ENCODE measurements at regions not wholly inside any gene's neighbourhood (a gene's known extent, or its start where the extent isn't known, plus 50 kb on each side); places are given as distances from the start of the nearest gene placed in this dataset.

GRCh38 chr6:148146717-148147462, 195.7 kb upstream of the SASH1 start (continued):
- TF ChIP-seq CDX4 (CRISPR knock-in tag; IDR thresholded peaks at IDR 0.05; ENCODE audit: borderline replicate concordance) (no peak), ZNF281 (CRISPR knock-in tag; IDR thresholded peaks at IDR 0.05) (no peak)

DNA sequence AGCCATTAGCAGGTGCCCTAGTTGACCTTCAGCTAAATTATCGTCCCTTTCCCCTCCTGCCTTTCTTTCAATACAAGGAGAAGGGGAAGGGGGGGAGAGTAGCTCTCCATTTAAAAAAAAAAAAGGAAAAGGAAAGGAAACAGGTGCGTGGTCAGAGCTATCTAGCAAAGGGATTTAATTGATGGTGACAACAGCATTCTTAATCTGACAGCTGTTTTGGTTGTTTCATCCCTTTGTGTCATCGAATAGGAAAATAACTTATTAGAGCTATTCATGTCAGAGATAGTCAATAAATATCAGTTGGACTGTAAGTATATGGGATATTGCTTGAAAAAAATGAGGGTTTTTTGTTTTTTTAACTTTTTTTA, 195.2 kb upstream of the SASH1 start:
- Mint-ChIP-seq H3K9me3 (no peaks in the 10 kb centered on the region), H3K4me3 (no peak overlapping the region), H3K27me3 (ENCODE audit: low read depth) (no peaks in the 10 kb centered on the region; the same call in 1 of the 2 replicates), H3K36me3 (no peaks in the 10 kb centered on the region), H3K4me1 (peaks cover 22% of the 10 kb centered on the region), H3K27ac (no peak overlapping the region)
- no peak for DNase-seq (ENCODE audit: low spot score)
- CTCF ChIA-PET, result interaction anchor here (0.6 to 1.7 kb wide), 4 partner anchors 9 to 639 kb away, joined by 3 to 9 read pairs (median 6); partner anchors contain the start of gene SAMD5
- POLR2A ChIA-PET, result no interaction called here
- no peak for TF ChIP-seq GABPB1 (CRISPR knock-in tag; IDR thresholded peaks at IDR 0.05)
- TF ChIP-seq ZNF263 (CRISPR knock-in tag; IDR thresholded peaks at IDR 0.05; ENCODE audit: low read depth), result no peak
- TF ChIP-seq, protein P1, sequence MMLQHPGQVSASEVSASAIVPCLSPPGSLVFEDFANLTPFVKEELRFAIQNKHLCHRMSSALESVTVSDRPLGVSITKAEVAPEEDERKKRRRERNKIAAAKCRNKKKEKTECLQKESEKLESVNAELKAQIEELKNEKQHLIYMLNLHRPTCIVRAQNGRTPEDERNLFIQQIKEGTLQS (CRISPR knock-in tag; conservative IDR thresholded peaks at IDR 0.05), result no peak
- TF ChIP-seq ZNF671 (CRISPR knock-in tag; IDR thresholded peaks at IDR 0.05), result no peak
- TF ChIP-seq, protein P2, sequence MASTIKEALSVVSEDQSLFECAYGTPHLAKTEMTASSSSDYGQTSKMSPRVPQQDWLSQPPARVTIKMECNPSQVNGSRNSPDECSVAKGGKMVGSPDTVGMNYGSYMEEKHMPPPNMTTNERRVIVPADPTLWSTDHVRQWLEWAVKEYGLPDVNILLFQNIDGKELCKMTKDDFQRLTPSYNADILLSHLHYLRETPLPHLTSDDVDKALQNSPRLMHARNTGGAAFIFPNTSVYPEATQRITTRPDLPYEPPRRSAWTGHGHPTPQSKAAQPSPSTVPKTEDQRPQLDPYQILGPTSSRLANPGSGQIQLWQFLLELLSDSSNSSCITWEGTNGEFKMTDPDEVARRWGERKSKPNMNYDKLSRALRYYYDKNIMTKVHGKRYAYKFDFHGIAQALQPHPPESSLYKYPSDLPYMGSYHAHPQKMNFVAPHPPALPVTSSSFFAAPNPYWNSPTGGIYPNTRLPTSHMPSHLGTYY (CRISPR knock-in tag; IDR thresholded peaks at IDR 0.05), result no peak
- no peak for TF ChIP-seq CREB1 (CRISPR knock-in tag; IDR thresholded peaks at IDR 0.05)
- TF ChIP-seq TEAD1 (CRISPR knock-in tag; IDR thresholded peaks at IDR 0.05), result no peak
- no peak for TF ChIP-seq EMX1 (CRISPR knock-in tag; IDR thresholded peaks at IDR 0.05)
- no peak for TF ChIP-seq PREB (CRISPR knock-in tag; IDR thresholded peaks at IDR 0.05; ENCODE audit: borderline replicate concordance)
- no peak for TF ChIP-seq ATF1 (CRISPR knock-in tag; IDR thresholded peaks at IDR 0.05)
- no peak for TF ChIP-seq PRRX2 (CRISPR knock-in tag; IDR thresholded peaks at IDR 0.05)
- TF ChIP-seq, protein P3, sequence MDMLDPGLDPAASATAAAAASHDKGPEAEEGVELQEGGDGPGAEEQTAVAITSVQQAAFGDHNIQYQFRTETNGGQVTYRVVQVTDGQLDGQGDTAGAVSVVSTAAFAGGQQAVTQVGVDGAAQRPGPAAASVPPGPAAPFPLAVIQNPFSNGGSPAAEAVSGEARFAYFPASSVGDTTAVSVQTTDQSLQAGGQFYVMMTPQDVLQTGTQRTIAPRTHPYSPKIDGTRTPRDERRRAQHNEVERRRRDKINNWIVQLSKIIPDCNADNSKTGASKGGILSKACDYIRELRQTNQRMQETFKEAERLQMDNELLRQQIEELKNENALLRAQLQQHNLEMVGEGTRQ (CRISPR knock-in tag; IDR thresholded peaks at IDR 0.05), result no peak
- TF ChIP-seq SOX15 (CRISPR knock-in tag; IDR thresholded peaks at IDR 0.05), result no peak
- TF ChIP-seq, protein P4, sequence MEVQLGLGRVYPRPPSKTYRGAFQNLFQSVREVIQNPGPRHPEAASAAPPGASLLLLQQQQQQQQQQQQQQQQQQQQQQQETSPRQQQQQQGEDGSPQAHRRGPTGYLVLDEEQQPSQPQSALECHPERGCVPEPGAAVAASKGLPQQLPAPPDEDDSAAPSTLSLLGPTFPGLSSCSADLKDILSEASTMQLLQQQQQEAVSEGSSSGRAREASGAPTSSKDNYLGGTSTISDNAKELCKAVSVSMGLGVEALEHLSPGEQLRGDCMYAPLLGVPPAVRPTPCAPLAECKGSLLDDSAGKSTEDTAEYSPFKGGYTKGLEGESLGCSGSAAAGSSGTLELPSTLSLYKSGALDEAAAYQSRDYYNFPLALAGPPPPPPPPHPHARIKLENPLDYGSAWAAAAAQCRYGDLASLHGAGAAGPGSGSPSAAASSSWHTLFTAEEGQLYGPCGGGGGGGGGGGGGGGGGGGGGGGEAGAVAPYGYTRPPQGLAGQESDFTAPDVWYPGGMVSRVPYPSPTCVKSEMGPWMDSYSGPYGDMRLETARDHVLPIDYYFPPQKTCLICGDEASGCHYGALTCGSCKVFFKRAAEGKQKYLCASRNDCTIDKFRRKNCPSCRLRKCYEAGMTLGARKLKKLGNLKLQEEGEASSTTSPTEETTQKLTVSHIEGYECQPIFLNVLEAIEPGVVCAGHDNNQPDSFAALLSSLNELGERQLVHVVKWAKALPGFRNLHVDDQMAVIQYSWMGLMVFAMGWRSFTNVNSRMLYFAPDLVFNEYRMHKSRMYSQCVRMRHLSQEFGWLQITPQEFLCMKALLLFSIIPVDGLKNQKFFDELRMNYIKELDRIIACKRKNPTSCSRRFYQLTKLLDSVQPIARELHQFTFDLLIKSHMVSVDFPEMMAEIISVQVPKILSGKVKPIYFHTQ (CRISPR knock-in tag; IDR thresholded peaks at IDR 0.05), result no peak
- TF ChIP-seq FOXK1 (CRISPR knock-in tag; IDR thresholded peaks at IDR 0.05), result no peak
- TF ChIP-seq JAZF1 (CRISPR knock-in tag; IDR thresholded peaks at IDR 0.05), result no peak
- ATAC-seq, result no peak
